Stimulated activated effector memory CD8-positive, alpha-beta T cell treated with anti-CD3 and anti-CD28 coated beads, Interleukin-12 subunit alpha, Interleukin-12 subunit beta, amount 100 ng/mL, for 72 hours (primary cell): ENCODE measurements at regions not wholly inside any gene's neighbourhood (a gene's known extent, or its start where the extent isn't known, plus 50 kb on each side); places are given as distances from the start of the nearest gene placed in this dataset.

Experiments
- ATAC-seq: fragments of 150-1000 bp; cut with Tn5 transposase; 2 replicates; pipeline ENCODE4 v1.10.0; 2021
- DNase-seq, 2 donors: peaks; one replicate each; pipeline ENCODE4 v3.0.0; 2021 to 2022; ENCODE audit warnings: low spot score in 2 of 2
- H3K27ac Mint-ChIP-seq: one replicate; pipeline ENCODE4 v1.8.0; 2022; ENCODE audit warnings: mild to moderate bottlenecking, mixed read lengths
- H3K36me3 Mint-ChIP-seq: one replicate; pipeline ENCODE4 v1.8.0; 2022; ENCODE audit warnings: mild to moderate bottlenecking, mixed read lengths
- H3K4me1 Mint-ChIP-seq: one replicate; pipeline ENCODE4 v1.8.0; 2022; ENCODE audit warnings: mixed read lengths
- H3K4me3 Mint-ChIP-seq: one replicate; pipeline ENCODE4 v1.8.0; 2022; ENCODE audit warnings: mild to moderate bottlenecking, mixed read lengths
- H3K9me3 Mint-ChIP-seq: one replicate; pipeline ENCODE4 v1.8.0; 2022; ENCODE audit warnings: mixed read lengths

DNA sequence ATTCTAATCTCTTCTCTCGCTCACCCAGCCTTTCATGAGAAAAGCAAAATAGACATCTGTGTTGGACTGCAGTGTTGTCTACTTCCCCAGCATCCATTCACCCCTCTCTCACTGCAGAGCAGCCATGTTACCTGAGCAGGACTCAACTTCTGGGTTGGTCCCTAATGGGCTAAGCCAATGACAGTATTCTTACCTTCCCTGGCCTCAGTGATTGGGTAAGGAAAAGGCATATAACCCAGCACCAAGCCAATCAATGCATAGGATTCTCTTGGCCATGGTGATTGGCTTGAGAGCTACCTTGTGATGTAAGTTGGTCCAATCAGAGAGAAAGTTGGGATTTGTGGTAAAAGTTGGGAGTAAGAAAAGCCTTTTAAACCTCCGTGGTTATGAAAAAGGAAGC is 99.8 kb upstream of the NECTIN1 start:
- no peak overlapping the region for H3K4me3 Mint-ChIP-seq
- ATAC-seq: no peak
- no peaks in the 10 kb centered on the region for H3K4me1 Mint-ChIP-seq
- H3K9me3 Mint-ChIP-seq: peaks cover 4% of the 10 kb centered on the region
- no peaks in the 10 kb centered on the region for H3K36me3 Mint-ChIP-seq
- no peak overlapping the region for H3K27ac Mint-ChIP-seq
- no peak for DNase-seq

GRCh38 chr11:119828006-119828405 is 99.0 kb upstream of the NECTIN1 start:
- Mint-ChIP-seq H3K36me3 (no peaks in the 10 kb centered on the region), H3K9me3 (peaks cover 4% of the 10 kb centered on the region), H3K4me3 (no peak overlapping the region), H3K4me1 (no peaks in the 10 kb centered on the region), H3K27ac (no peak overlapping the region)
- DNase-seq (no peak), ATAC-seq (no peak)

- no peaks in the 10 kb centered on the region for H3K36me3 Mint-ChIP-seq
- ATAC-seq (no peak), DNase-seq (no peak)
- peaks cover 4% of the 10 kb centered on the region for H3K9me3 Mint-ChIP-seq
- no peaks in the 10 kb centered on the region for H3K4me1 Mint-ChIP-seq
- no peak overlapping the region for H3K4me3 Mint-ChIP-seq
- H3K27ac Mint-ChIP-seq: no peak overlapping the region
Observed at GRCh38 chr11:119827113-119827512, 98.1 kb upstream of the NECTIN1 start.

- no peak for ATAC-seq
- Mint-ChIP-seq H3K9me3 (peaks cover 4% of the 10 kb centered on the region), H3K4me1 (no peaks in the 10 kb centered on the region), H3K36me3 (no peaks in the 10 kb centered on the region), H3K27ac (no peak overlapping the region), H3K4me3 (no peak overlapping the region)
- no peak for DNase-seq
Observed at GRCh38 chr11:119823077-119823476, 94.1 kb upstream of the NECTIN1 start.

DNA sequence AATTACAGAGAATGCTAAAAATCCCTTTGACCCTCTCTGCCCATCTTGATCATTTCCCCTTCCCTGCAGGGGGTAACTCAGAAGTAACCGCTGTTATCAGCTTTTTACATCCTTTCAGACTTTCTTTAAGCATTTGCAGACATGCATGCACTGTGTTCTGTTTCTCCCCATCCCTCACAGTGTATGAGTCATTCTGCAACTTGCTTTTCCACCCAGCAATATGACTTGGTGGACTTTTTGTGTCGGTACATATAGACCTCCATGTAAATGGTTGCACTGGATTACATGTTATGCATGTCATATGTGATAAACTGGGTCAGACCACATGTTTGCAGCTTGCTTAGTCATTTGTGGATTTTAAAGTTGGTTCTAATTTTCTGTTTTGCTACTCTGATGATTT is 87.7 kb upstream of the NECTIN1 start:
- Mint-ChIP-seq H3K36me3 (no peaks in the 10 kb centered on the region), H3K27ac (no peak overlapping the region), H3K9me3 (no peaks in the 10 kb centered on the region), H3K4me1 (no peaks in the 10 kb centered on the region), H3K4me3 (no peak overlapping the region)
- ATAC-seq (peak; percentile 42), DNase-seq (no peak)

GRCh38 chr11:119814766-119815165 is 85.8 kb upstream of the NECTIN1 start:
- H3K4me1 Mint-ChIP-seq: no peaks in the 10 kb centered on the region
- no peak overlapping the region for H3K4me3 Mint-ChIP-seq
- no peak for DNase-seq
- H3K9me3 Mint-ChIP-seq: no peaks in the 10 kb centered on the region
- H3K36me3 Mint-ChIP-seq: no peaks in the 10 kb centered on the region
- no peak for ATAC-seq
- no peak overlapping the region for H3K27ac Mint-ChIP-seq

GRCh38 chr11:119810478-119811232 is 81.7 kb upstream of the NECTIN1 start:
- no peaks in the 10 kb centered on the region for H3K4me1 Mint-ChIP-seq

GRCh38 chr11:119809346-119809745 is 80.3 kb upstream of the NECTIN1 start:
- H3K4me3 Mint-ChIP-seq: no peak overlapping the region
- no peaks in the 10 kb centered on the region for H3K4me1 Mint-ChIP-seq
- no peak overlapping the region for H3K27ac Mint-ChIP-seq

More at GRCh38 chr11:119810478-119811232, 81.7 kb upstream of the NECTIN1 start:
- H3K9me3 Mint-ChIP-seq: no peaks in the 10 kb centered on the region
- DNase-seq (no peak), ATAC-seq (no peak)
- no peak overlapping the region for H3K27ac Mint-ChIP-seq
- H3K4me3 Mint-ChIP-seq: no peak overlapping the region
- H3K36me3 Mint-ChIP-seq: no peaks in the 10 kb centered on the region

DNA sequence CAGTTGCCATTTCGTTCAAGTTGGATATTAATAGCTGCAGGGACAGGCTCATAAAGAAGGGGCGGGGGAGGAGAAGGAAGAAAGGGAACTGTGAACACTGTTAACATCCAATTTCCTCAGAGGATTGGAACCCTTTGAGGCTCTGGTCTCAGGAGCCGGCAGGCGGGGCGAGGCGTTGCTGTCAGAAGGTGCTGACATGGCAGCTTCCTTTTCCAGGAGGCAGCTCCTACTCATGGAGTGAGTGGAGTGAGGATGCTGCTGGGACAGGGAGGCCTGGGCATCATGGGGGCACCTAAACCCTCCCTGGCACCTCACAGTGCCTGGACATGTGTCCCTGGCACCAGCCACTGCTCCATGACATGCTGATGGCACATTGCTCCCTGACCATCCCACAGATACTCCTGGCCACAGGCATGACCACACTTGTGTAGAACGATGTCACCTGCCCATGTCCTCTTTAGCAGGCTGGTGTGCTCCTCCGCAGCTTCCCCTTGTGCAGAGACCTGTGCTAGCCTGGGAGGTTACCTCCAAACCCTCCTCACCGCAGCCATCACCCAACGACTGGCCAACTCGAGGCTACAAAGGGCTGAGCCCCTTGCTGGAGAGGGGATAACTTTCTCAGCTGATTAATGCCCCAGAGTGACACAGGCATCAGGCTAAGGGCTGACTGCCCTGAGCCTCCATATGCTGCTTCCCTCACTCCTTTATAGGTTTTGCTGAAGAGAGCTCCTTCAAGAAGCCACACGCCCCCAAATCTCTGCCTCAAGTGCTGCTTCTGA is 79.6 kb upstream of the NECTIN1 start:
- H3K4me1 Mint-ChIP-seq: no peaks in the 10 kb centered on the region
- H3K9me3 Mint-ChIP-seq: no peaks in the 10 kb centered on the region
- H3K4me3 Mint-ChIP-seq: no peak overlapping the region
- no peaks in the 10 kb centered on the region for H3K36me3 Mint-ChIP-seq
- no peak for DNase-seq
- ATAC-seq: no peak
- no peak overlapping the region for H3K27ac Mint-ChIP-seq

More at GRCh38 chr11:119809346-119809745, 80.3 kb upstream of the NECTIN1 start:
- H3K9me3 Mint-ChIP-seq: no peaks in the 10 kb centered on the region
- H3K36me3 Mint-ChIP-seq: no peaks in the 10 kb centered on the region
- ATAC-seq (no peak), DNase-seq (no peak)

DNA sequence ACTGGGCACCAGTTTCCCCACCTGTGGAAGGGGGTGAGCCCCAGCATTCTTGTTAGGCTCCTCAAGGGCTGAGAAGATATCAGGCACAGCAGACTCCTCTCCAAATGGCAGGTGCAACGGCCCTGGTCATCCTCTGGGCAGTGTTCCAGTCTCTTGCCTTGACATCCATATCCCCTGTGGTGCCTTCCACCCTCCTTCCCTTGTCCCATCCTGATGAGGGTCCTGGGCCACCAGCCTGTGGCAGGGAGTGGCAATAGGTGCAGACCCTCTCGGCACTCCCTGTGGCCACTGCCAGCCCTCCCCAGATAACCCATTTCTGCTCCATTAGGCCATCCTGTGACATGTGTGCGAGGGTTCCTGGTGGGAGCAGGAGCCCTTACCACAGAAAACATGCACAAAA is 78.8 kb upstream of the NECTIN1 start:
- Mint-ChIP-seq H3K27ac (no peak overlapping the region), H3K36me3 (no peaks in the 10 kb centered on the region), H3K4me1 (no peaks in the 10 kb centered on the region), H3K9me3 (no peaks in the 10 kb centered on the region), H3K4me3 (no peak overlapping the region)
- ATAC-seq (no peak), DNase-seq (no peak)

DNA sequence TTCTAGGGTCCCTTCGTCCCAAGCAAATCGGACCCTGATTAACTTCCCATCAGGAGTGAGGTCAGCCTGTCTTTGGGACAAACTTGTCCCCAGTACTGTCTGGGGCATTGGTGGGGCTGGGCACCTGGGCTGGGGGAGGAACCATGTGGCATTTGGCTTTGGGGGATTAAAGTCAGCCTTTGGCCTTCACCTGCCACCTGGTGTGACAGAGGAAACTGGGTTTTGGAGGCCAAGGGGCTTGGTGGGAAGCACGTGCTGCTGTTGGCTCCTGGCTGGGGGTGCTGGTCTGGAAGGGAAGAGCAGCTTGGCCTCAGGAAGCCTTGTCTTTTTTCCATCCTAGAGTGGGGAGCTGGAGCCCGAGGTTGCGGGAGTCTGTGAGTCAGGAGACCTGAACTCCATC is 78.4 kb upstream of the NECTIN1 start:
- DNase-seq: no peak
- Mint-ChIP-seq H3K4me3 (no peak overlapping the region), H3K4me1 (no peaks in the 10 kb centered on the region), H3K9me3 (no peaks in the 10 kb centered on the region), H3K27ac (no peak overlapping the region), H3K36me3 (no peaks in the 10 kb centered on the region)
- ATAC-seq: no peak

- H3K36me3 Mint-ChIP-seq: no peaks in the 10 kb centered on the region
- no peak for ATAC-seq
- no peaks in the 10 kb centered on the region for H3K9me3 Mint-ChIP-seq
- no peak overlapping the region for H3K27ac Mint-ChIP-seq
- H3K4me1 Mint-ChIP-seq: no peaks in the 10 kb centered on the region
- no peak for DNase-seq
- no peak overlapping the region for H3K4me3 Mint-ChIP-seq
Observed at GRCh38 chr11:119806064-119806915, 77.3 kb upstream of the NECTIN1 start.

GRCh38 chr11:119805663-119806062 is 76.7 kb upstream of the NECTIN1 start:
- DNase-seq (no peak), ATAC-seq (no peak)
- Mint-ChIP-seq H3K9me3 (no peaks in the 10 kb centered on the region), H3K4me1 (no peaks in the 10 kb centered on the region), H3K27ac (no peak overlapping the region), H3K4me3 (no peak overlapping the region), H3K36me3 (no peaks in the 10 kb centered on the region)

DNA sequence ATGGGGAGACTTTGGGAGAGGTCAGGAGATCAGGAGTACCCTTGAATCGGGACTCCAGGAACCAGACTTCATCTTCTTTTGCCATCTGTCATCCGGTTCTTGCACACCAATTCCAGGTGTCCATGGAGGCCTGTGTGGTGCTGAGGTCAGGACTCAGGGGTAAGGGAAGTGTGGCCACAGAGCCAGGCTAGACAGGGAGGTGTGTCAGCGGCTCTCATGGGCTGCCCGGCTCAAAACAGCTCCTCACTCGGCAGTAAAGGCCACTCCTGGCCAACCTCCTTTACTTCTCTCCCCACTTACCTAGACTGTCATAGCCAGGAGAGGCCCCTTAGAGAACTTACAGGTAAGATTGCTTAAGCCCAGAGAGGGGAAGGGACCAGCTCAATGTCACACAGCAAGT is 75.7 kb upstream of the NECTIN1 start:
- no peaks in the 10 kb centered on the region for H3K9me3 Mint-ChIP-seq
- H3K27ac Mint-ChIP-seq: no peak overlapping the region
- ATAC-seq (no peak), DNase-seq (no peak)
- H3K4me1 Mint-ChIP-seq: no peaks in the 10 kb centered on the region
- H3K36me3 Mint-ChIP-seq: no peaks in the 10 kb centered on the region
- H3K4me3 Mint-ChIP-seq: no peak overlapping the region

- Mint-ChIP-seq H3K9me3 (no peaks in the 10 kb centered on the region), H3K27ac (no peak overlapping the region), H3K4me1 (no peaks in the 10 kb centered on the region), H3K36me3 (no peaks in the 10 kb centered on the region), H3K4me3 (no peak overlapping the region)
- DNase-seq: no peak
- no peak for ATAC-seq
Observed at GRCh38 chr11:119803726-119804294, 74.8 kb upstream of the NECTIN1 start.
